CD14-positive monocyte (primary cell): ENCODE measurements at regions not wholly inside any gene's neighbourhood (a gene's known extent, or its start where the extent isn't known, plus 50 kb on each side); places are given as distances from the start of the nearest gene placed in this dataset.

Experiments used
- DNase-seq, 3 donors: peaks; one replicate each; pipeline ENCODE4 v3.0.0-alpha.2; 2011 to 2022
- H2AFZ ChIP-seq: 2 replicates; pipeline ENCODE4 v1.6.0; 2012; ENCODE audit warnings: mild to moderate bottlenecking, low read depth, low read length, inconsistent platforms; ENCODE audit not compliant: insufficient read depth, poor library complexity, severe bottlenecking
- H3K27ac ChIP-seq, 2 donors: 1 replicate in 1 of 2; 2 replicates in 1 of 2; pipeline ENCODE4 v1.5.1; 2012 to 2013; ENCODE audit warnings: low read length in 2 of 2, control low read depth in 1 of 2, inconsistent platforms in 1 of 2, low read depth in 1 of 2, mild to moderate bottlenecking in 1 of 2
- H3K27me3 ChIP-seq, 2 donors: one replicate each; pipeline versions ENCODE4 v1.6.0 to v1.6.1; 2011 to 2013; ENCODE audit warnings: low read length in 2 of 2; ENCODE audit not compliant: control insufficient read depth in 2 of 2, insufficient read depth in 2 of 2
- H3K36me3 ChIP-seq, 2 donors: replicated peaks in 1 of 2; 1 replicate in 1 of 2; 2 replicates in 1 of 2; pipeline versions ENCODE4 v1.5.1 to v1.6.1; 2012 to 2013; ENCODE audit warnings: low read length in 2 of 2, control low read depth in 1 of 2, inconsistent platforms in 1 of 2, mild to moderate bottlenecking in 1 of 2; ENCODE audit not compliant: insufficient read depth in 2 of 2, control insufficient read depth in 1 of 2
- H3K4me1 ChIP-seq, 2 donors: 1 replicate in 1 of 2; 2 replicates in 1 of 2; pipeline versions ENCODE4 v1.5.1 to v1.6.1; 2012 to 2013; ENCODE audit warnings: low read length in 2 of 2, control low read depth in 1 of 2, inconsistent platforms in 1 of 2, mild to moderate bottlenecking in 1 of 2, moderate library complexity in 1 of 2; ENCODE audit not compliant: insufficient read depth in 2 of 2, control insufficient read depth in 1 of 2
- H3K4me2 ChIP-seq: replicated peaks from 2 replicates; pipeline ENCODE3; 2012; ENCODE audit warnings: low read length, moderate library complexity, mild to moderate bottlenecking; ENCODE audit not compliant: poor library complexity, severe bottlenecking; ENCODE audit errors: extremely low read depth
- H3K4me3 ChIP-seq, 3 experiments: fragments of 200-600 bp in 1 of 3; sonication (generic) in 1 of 3; replicated peaks in 1 of 3; 1 replicate in 2 of 3; 2 replicates in 1 of 3; pipeline ENCODE4 v1.5.1; 2011 to 2013; ENCODE audit warnings: low read length in 3 of 3, mild to moderate bottlenecking in 3 of 3, control low read depth in 2 of 3, low read depth in 2 of 3, inconsistent platforms in 1 of 3, moderate library complexity in 1 of 3
- H3K79me2 ChIP-seq: 2 replicates; pipeline ENCODE4 v1.6.0; 2012; ENCODE audit warnings: mild to moderate bottlenecking, control low read depth, inconsistent platforms, low read length, moderate library complexity; ENCODE audit not compliant: insufficient read depth
- H3K9ac ChIP-seq: 2 replicates; pipeline ENCODE4 v1.6.0; 2017; ENCODE audit warnings: low read length, mild to moderate bottlenecking; ENCODE audit not compliant: insufficient read depth, poor library complexity, severe bottlenecking
- H3K9me3 ChIP-seq, 2 donors: replicated peaks in 1 of 2; 1 replicate in 1 of 2; 2 replicates in 1 of 2; pipeline versions ENCODE4 v1.5.1 to v1.6.1; 2012 to 2013; ENCODE audit warnings: low read length in 2 of 2, control low read depth in 1 of 2; ENCODE audit not compliant: control insufficient read depth in 1 of 2, insufficient read depth in 1 of 2
- H4K20me1 ChIP-seq: 2 replicates; pipeline ENCODE4 v1.6.0; 2012; ENCODE audit warnings: mild to moderate bottlenecking, low read length, control low read depth, moderate library complexity; ENCODE audit not compliant: insufficient read depth
- H3K27ac Mint-ChIP-seq, 7 donors: one replicate each; pipeline ENCODE4 v1.8.0; 2020; ENCODE audit warnings: mild to moderate bottlenecking in 7 of 7, mixed read lengths in 7 of 7, moderate library complexity in 6 of 7, inconsistent platforms in 2 of 7
- H3K27me3 Mint-ChIP-seq, 3 donors: one replicate each; pipeline ENCODE4 v1.8.0; 2021 to 2022; ENCODE audit warnings: low read depth in 3 of 3, mild to moderate bottlenecking in 3 of 3, mixed read lengths in 3 of 3, moderate library complexity in 3 of 3, inconsistent platforms in 1 of 3
- H3K36me3 Mint-ChIP-seq, 2 donors: one replicate each; pipeline ENCODE4 v1.8.0; 2020; ENCODE audit warnings: mixed read lengths in 2 of 2, inconsistent platforms in 1 of 2, mild to moderate bottlenecking in 1 of 2
- H3K4me1 Mint-ChIP-seq: one replicate; pipeline ENCODE4 v1.8.0; 2020; ENCODE audit warnings: mild to moderate bottlenecking, mixed read lengths
- H3K4me3 Mint-ChIP-seq, 2 donors: one replicate each; pipeline ENCODE4 v1.8.0; 2020; ENCODE audit warnings: mild to moderate bottlenecking in 2 of 2, mixed read lengths in 2 of 2, moderate library complexity in 1 of 2
- H3K9me3 Mint-ChIP-seq, 7 donors: one replicate each; pipeline ENCODE4 v1.8.0; 2020 to 2022; ENCODE audit warnings: mixed read lengths in 7 of 7, mild to moderate bottlenecking in 6 of 7, moderate library complexity in 6 of 7, inconsistent platforms in 2 of 7
- WGBS: methylation state at CpG from one replicate; pipeline ENCODE4 v1.1.5; 2013; ENCODE audit warnings: missing lambda C conversion rate; ENCODE audit not compliant: insufficient coverage; 5-methylcytosine and 5-hydroxymethylcytosine counted together
- intact Hi-C, 2 donors: fragments of 100-400 bp; cut with micrococcal nuclease; formaldehyde crosslinking; loops; one replicate each; pipeline versions ENCODE4 v1.15.0 to v1.15.1; 2023
- TF ChIP-seq, protein P1 (sequence below): fragments of 200-600 bp; IDR thresholded peaks from one replicate; pipeline ENCODE4 v1.8.0; 2022; ENCODE audit warnings: antibody characterized with exemption, mild to moderate bottlenecking

DNA sequence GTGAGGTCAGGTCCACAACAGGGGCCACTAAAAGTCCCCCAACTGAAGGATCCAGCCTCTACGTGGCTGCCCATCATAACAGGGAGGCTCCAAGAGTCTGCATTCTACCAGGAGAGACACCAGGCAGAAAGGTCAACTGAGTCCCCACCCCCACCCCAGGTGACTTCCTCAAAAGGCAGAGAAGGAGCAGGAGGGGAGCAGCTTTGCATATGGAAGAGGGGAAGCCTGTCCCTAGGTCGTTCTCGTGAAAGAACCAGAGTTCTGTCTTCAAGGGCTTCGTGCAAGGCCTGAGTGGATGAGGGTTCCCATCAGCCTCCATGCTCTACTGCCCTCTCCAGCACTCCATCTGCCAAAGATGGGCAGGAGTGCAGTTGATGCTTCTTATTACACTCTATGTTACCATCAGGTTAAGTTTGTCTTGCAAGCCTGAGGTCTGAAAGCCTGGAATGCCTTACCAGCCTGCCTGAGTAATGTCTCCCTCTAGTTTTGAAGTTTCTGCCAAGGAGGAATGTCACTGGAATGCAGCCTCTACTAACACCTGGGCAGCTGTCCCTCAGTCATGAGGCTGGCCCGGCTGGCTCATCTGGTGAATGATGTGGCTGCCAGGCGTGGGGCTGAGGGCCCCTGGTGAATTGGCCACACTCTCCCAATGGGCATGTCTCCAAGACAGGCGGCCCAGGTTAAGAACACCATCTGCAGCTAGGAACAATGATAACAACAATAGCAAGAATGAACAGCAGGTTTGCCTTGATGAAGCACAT lies 54.3 kb upstream of the SMNDC1 start:
- Histone ChIP-seq H3K4me1 (no peaks in the 10 kb centered on the region), H3K36me3 (no peaks in the 10 kb centered on the region), H2AFZ (no peak overlapping the region), H3K9me3 (no peaks in the 10 kb centered on the region), H3K27me3 (no peaks in the 10 kb centered on the region), H3K4me3 (no peak overlapping the region), H3K9ac (no peak overlapping the region), H3K4me2 (no peak overlapping the region), H3K79me2 (no peaks in the 10 kb centered on the region), H4K20me1 (no peaks in the 10 kb centered on the region), H3K27ac (no peak overlapping the region)
- Mint-ChIP-seq H3K4me3 (no peak overlapping the region), H3K4me1 (peaks cover 5% of the 10 kb centered on the region), H3K27me3 (peaks cover 3 to 7% (median 4%) of the 10 kb centered on the region in 3 donors), H3K36me3 (no peaks in the 10 kb centered on the region), H3K27ac (no peak overlapping the region), H3K9me3 (no peaks in the 10 kb centered on the region)
- DNase-seq = no peak
- intact Hi-C loops = loop anchor here in 1 of 2 donors (5.0 kb wide), 1 partner anchor 188 kb away; no protein-coding TSS in a partner anchor
- 90% methylated on average over 3 of the region's 7 CpGs for WGBS
- TF ChIP-seq, protein P1, sequence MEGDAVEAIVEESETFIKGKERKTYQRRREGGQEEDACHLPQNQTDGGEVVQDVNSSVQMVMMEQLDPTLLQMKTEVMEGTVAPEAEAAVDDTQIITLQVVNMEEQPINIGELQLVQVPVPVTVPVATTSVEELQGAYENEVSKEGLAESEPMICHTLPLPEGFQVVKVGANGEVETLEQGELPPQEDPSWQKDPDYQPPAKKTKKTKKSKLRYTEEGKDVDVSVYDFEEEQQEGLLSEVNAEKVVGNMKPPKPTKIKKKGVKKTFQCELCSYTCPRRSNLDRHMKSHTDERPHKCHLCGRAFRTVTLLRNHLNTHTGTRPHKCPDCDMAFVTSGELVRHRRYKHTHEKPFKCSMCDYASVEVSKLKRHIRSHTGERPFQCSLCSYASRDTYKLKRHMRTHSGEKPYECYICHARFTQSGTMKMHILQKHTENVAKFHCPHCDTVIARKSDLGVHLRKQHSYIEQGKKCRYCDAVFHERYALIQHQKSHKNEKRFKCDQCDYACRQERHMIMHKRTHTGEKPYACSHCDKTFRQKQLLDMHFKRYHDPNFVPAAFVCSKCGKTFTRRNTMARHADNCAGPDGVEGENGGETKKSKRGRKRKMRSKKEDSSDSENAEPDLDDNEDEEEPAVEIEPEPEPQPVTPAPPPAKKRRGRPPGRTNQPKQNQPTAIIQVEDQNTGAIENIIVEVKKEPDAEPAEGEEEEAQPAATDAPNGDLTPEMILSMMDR = no peak

DNA sequence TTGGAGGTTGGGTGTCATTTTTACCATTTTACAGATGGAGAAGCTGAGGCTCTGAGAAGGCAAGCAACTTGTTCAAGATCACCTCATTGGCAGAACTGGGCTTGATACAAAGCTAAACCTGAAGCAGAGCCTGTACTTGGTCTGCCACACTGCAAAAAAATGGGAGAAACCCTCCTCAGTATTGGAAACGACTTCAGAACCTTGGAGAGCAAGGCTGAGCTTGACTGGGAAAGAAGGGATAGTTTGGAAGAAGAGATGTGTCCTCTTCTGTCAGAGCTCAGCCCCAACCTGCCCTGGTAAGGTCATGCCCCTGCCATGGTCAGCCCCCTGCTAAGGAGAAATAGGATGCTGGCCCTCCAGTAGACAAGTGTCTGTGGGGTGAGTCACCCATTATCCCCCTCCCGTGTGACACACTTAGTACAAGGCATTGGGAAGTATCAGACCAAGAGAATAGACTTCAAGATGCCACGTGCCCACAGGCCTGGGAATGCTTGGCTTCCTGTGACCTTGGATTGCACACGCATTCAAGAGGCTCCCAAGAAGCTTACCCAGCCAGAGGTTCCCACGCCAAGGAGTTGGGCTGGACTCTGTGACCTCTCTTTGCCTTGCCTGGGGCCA lies 56.2 kb upstream of the SMNDC1 start:
- H3K27me3 ChIP-seq = no peaks in the 10 kb centered on the region
- intact Hi-C loops = no loop called here
- H3K9me3 Mint-ChIP-seq = no peaks in the 10 kb centered on the region
- H3K79me2 ChIP-seq = no peaks in the 10 kb centered on the region
- 91% methylated on average over 5 of the region's 5 CpGs for WGBS
- H3K27ac ChIP-seq = no peak overlapping the region
- no peaks in the 10 kb centered on the region for H3K9me3 ChIP-seq
- H3K9ac ChIP-seq = no peak overlapping the region
- H3K36me3 Mint-ChIP-seq = no peaks in the 10 kb centered on the region
- no peak overlapping the region for H3K27ac Mint-ChIP-seq
- no peak overlapping the region for H3K4me3 Mint-ChIP-seq
- TF ChIP-seq, protein P1 = no peak
- no peak overlapping the region for H3K4me3 ChIP-seq
- no peak for DNase-seq
- H3K4me2 ChIP-seq = no peak overlapping the region
- H3K27me3 Mint-ChIP-seq = peaks cover 2 to 5% (median 3%) of the 10 kb centered on the region in 3 donors
- no peak overlapping the region for H2AFZ ChIP-seq
- no peaks in the 10 kb centered on the region for H3K4me1 ChIP-seq
- H3K4me1 Mint-ChIP-seq = no peaks in the 10 kb centered on the region
- H4K20me1 ChIP-seq = no peaks in the 10 kb centered on the region
- H3K36me3 ChIP-seq = no peaks in the 10 kb centered on the region
